SK-MEL-5 (cell line): ENCODE measurements at regions not wholly inside any gene's neighbourhood (a gene's known extent, or its start where the extent isn't known, plus 50 kb on each side); places are given as distances from the start of the nearest gene placed in this dataset.
"Not testable (repeated sequence)": the region's sequence is repeated elsewhere in the genome, so short reads cannot be mapped to it uniquely, and the experiment has no call there.

Experiments
- DNase-seq: peaks from one replicate; pipeline ENCODE4 v3.0.0-alpha.2; 2016; ENCODE audit warnings: low read depth, low spot score
- in situ Hi-C: cut with HindIII; loops from 2 replicates; pipeline ENCODE4 v1.10.0; 2016; ENCODE audit warnings: low sequenced_read_pairs, high pct_unique_total_duplicates, low pct_unique_long_range_greater_than_20kb

DNA sequence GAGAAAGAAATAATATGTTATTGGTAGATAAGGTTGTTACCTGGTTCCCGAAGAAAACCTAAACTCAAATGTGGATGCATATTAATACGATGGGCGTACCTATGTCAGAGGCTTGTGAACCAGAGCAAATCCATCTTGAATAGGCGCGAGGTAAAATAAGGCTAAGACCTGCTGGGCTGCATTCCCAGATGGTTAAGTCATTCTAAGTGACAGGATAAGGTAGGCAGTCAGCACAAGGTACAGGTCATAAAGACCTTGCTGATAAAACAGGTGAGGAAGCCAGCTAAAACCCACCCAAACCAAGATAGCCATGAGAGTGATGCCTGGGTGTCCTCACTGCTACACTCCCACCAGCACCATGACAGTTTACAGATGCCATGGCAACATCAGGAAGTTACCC, 1400.1 kb downstream of the CDH8 start:
- in situ Hi-C loops: no loop called here
- no peak for DNase-seq

DNA sequence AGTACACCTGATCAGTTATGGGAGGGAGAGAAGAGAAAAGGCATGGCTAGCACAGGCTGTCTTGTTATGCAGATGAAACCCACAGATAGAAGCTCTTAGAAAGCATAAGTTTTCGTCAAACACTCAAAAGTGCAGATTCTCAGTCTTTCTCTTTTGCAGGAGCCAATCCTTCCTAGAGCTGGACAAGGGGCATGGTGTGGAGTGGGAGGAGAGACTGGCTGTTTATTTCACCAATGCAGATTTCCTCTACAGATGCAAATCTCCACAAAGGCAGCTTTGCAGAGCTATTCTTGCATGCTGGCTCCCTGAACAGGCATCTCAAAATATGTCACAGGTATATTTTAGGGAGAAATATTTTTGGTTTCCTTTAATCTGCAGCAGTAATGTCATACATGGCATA, 1400.7 kb downstream of the CDH8 start:
- DNase-seq: no peak
- in situ Hi-C loops: no loop called here

DNA sequence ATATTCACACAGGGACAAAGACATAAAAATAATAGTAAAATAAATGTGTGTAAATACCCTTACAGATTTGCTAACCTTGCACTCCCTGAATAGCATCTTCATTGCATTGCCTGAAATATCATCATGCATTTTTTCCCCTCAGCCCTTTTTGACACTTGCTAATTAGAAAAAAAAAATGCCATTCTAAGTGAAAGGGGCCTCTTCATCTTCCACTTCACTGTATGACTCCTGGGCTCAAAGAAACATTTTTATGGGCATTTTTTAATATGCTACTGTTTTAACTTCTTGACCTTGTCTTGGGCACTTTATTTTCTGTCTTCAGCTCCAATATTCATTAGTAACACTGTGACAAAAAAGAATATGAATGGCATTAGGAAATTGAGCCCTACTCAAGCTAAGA, 1424.4 kb downstream of the CDH8 start:
- in situ Hi-C loops: no loop called here
- DNase-seq: no peak

DNA sequence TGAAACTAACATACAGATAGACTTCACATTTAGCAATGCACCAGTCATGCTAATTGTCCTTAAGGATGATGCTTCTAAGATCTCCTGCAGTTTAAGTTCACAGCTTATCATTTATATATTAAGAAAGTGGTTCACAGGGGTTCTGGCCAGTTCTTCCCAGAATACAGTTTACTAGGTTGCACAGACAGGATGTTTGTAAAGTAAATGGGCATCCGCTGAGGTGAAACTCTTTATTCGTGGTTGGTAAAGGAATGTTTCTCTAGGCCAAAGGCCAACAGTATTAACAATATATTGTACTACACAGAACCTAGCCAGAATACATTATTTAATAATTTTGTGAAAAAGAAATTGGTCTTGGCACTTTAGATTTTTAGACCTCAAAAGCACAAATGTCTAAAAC, 1427.3 kb downstream of the CDH8 start:
- in situ Hi-C loops: no loop called here
- DNase-seq: no peak

DNA sequence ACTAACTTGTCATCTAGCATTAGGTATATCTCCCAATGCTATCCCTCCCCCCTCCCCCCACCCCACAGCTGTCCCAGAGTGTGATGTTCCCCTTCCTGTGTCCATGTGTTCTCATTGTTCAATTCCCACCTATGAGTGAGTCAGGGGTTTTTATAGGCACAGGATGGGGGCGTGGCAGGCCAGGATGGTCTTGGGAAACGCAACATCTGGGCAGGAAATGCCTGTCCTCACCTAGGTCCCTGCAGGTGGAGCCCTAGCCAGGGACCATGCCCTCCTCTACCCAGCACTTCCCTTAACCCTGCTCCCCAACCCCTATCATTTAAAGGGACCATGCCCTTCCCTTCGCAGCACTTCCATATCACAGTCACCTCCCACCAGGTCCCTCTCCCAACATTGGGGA, 1430.6 kb downstream of the CDH8 start:
- DNase-seq, in situ Hi-C loops: not testable (repeated sequence)

DNA sequence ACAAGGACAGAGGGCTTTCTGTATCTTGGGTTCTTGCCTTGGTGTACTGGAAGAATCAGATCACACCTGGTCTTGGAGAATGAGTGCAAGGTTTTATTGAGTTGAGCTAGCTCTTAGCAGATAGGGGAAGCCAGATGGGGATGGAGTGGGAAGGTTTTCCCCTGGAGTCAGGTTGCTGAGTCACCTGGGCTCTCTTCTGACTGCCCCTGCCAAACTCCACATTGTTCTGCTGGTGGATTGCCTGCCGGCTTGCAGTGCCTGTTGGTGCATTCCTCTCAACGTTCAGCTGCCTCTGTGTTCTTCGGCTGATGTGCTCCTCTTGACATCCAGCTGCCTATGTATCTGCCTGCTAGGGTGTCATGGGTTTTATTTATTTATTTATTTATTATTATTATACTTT, 1431.1 kb downstream of the CDH8 start:
- DNase-seq: no peak
- in situ Hi-C loops: no loop called here

DNA sequence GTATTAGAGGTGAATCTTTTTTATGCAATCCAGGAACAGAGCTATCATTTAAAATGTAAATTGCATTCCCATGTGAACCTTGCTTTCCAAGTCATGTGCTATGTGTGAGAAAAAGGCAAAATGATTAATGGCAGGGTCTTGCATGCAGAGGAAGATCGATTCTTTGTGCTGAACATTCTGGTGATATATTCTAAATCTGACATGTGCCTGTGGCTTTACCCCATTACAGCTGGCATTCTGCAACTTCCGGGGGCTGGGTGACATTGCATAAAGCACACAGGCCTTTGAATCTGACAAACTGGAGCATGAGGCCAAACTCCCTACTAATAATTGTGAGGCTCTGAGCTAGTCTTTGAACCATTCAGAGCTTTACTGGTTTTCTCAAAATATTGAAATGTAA, 1449.7 kb downstream of the CDH8 start:
- in situ Hi-C loops: no loop called here
- no peak for DNase-seq

DNA sequence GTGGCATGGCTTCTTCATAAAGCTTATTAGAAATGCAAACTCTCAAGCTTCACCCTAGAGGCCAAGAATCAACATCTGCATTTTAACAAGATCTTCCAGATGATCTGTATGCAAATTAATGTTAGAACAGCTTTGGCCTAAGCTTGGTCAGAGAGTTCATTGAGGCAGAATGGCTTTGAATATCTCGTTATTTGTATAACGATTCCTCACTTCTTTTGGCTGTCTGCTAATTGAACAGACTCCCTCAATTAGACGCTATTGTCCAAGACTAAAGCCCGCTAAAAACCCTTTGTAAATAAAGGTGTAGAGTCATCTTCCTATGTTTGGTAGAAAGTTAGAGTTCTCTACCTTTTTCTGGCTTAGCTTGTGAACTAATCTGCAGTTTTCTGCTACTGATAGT, 1453.7 kb downstream of the CDH8 start:
- DNase-seq: no peak
- in situ Hi-C loops: no loop called here

DNA sequence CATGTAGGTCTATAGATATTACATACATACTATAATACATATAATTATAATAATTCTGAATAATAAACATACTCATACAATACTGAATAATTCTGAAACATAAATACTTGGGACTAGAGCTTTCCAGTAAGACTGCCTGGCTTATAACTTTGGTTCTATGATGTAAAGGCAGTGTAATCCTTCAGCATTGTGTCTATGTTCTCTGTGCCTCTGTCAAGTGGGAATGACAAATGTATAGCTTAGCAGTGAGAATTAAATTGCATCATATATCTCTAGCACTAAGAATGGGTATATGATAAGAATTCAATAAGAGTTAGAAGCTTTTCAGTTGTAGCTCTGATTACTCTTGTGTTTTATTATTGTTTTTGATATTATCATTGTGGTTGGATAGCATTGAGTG, 1469.3 kb downstream of the CDH8 start:
- in situ Hi-C loops: no loop called here

DNA sequence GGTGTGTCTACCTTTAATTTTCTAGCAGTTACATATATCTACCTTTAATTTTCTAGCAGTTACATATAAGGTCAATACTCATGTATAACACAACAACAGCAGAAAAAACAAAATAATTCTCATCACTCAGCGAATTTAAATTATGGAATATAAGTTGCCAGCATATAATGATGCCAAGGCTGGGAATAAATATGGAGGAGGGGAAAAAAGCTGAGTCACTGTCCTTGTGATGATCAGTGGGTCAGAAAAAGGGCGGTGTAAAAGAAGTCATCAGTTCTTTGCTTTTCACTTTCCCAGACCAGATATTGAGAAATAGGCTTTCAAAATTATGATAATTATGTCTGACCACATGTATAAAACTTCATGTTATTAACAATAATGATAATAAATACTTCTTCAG, 1471.7 kb downstream of the CDH8 start:
- no peak for DNase-seq
- in situ Hi-C loops: no loop called here

More for the DNA sequence above, 1469.3 kb downstream of the CDH8 start:
- no peak for DNase-seq

DNA sequence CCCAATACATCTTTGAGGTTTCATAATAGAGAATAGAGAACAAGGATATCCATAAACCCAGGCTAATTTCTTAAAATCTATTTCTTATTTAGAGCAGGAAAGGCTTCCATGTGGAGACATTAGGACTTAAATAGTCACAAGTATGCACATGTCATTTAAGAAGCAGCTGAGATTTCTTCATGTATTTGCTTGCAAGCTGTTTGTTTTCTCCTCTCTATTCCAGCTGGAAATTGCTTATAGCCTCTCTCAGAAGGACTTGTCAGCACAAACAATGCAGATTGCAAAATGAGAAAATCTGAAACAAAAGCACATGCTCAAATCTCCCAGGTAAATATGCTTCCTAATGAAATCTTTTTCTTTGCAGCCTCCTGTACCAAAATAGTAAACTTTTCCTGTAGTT, 1473.1 kb downstream of the CDH8 start:
- in situ Hi-C loops: no loop called here
- no peak for DNase-seq

DNA sequence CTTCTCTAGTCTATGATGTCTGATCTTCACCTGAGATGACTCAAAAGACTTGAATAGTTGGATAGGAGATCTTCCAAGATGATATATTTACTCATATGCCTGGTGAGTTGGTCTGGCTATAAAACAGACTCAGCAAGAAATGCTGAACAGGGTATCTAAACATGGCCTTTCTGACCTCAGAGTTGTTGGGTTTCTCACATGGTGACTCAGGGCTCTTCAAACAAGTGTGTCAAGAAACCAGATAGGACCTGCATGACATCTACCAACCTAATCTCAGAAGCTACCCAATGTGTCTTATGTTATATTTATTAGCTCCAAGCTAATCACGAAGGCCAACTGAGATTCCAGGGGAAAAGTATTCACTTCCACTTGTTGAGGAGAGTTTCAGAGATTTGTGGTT, 1477.3 kb downstream of the CDH8 start:
- no peak for DNase-seq

DNA sequence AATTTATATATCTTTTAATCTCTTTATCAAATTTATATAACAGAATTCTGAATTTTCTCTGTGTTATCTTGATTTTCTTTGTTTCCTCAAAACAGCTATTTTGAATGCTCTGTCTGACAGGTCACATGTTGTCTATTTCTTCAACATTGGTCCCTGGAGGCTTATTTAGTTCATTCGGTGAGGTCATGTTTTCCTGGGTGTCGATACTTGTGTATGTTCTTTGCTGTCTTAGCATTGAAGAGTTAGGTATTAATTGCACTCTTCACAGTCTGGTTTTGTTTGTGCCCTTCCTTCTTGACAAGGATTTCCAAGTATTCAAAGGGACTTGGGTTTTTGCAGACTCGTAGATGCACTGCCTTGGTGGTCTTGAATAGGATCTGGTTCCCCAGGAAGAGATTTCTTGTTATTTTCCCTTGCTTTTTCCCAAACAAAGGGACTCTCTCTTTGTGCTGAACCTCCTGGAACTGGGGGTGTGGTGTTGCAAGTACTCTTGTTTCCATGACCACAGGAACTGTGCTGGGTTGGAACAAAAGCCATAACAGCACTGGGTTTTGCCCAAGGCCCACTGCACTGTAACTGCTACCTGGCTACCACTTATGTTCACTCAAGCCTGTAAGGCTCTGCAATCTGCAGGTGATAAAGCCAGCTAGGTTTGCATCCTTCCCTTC, 1483.0 kb downstream of the CDH8 start:
- in situ Hi-C loops: no loop called here
- DNase-seq: no peak

More for the DNA sequence above, 1477.3 kb downstream of the CDH8 start:
- in situ Hi-C loops: no loop called here

DNA sequence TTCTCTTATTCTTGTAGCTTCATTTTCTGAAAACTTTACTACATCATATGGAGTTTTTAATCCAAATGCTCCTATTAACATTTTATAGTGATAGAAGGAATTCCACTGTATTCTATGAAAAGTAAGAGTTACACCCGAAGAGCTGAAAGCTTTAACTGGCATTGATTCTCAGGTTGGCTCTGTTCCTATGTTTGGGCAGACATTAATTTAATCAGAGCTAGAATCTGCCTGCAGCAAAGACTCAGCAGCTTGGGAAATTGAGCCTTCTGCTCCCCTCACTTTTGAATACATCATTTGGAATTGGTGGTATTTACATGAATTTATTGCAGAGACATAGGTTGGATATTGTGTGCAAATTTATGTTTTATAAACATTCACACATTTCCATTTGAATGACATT, 1494.7 kb downstream of the CDH8 start:
- no peak for DNase-seq
- in situ Hi-C loops: no loop called here

DNA sequence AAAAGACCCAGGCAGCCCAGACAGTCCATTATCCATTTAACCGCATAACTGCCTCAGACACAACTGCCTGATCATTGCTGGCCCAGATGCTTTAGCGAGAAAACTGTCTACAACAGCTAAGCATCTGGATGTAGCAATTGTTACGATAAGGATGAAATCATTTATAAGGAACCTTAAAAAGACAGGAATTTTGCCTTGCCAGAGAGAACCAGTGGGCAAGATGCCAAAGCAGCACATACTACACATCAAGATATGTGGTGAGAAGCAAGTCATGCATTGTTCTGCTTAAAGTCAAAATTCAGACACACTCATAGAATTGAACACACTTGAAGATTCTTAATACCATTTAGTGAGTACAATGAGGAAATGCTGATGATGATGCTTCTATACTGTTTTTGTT, 1525.3 kb downstream of the CDH8 start:
- no peak for DNase-seq
- in situ Hi-C loops: no loop called here

DNA sequence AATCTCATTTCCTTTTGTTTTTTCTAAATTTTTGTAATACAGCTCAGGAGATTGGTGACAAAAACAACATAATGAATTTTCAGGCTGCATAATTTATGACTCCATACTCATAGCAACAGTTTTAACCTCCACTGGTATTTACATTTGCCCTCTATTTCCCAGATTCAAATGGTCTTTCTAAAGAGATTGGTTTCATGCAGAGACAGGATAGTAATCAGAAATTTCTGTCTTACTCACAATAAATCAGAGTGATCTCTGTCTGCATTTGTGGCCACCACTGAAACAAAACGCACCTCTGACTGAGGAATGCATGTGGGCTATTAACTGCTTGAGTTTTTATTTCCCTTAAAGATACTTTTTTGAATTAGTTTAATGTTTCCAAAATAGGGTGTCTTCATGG, 1526.0 kb downstream of the CDH8 start:
- in situ Hi-C loops: no loop called here

DNA sequence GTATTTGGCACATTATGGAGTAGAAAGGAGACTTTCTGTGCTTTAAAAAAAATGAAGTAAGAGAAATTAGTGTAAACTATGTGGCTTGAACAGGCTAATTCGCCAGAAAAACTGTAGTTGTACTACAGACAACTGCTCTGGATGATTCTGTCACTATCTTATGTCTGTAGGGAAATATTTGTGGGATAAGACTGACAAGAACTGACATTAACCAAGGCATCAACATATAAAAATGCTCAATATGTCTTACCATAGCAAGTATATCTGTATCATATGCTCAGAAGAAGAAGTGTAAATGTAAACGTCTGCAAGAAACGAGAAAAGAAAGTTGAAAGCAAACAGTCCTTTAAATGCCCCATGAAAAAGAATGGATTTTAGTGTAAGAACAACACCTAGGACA, 1545.0 kb downstream of the CDH8 start:
- no peak for DNase-seq
- in situ Hi-C loops: no loop called here

More for the DNA sequence above, 1526.0 kb downstream of the CDH8 start:
- no peak for DNase-seq

DNA sequence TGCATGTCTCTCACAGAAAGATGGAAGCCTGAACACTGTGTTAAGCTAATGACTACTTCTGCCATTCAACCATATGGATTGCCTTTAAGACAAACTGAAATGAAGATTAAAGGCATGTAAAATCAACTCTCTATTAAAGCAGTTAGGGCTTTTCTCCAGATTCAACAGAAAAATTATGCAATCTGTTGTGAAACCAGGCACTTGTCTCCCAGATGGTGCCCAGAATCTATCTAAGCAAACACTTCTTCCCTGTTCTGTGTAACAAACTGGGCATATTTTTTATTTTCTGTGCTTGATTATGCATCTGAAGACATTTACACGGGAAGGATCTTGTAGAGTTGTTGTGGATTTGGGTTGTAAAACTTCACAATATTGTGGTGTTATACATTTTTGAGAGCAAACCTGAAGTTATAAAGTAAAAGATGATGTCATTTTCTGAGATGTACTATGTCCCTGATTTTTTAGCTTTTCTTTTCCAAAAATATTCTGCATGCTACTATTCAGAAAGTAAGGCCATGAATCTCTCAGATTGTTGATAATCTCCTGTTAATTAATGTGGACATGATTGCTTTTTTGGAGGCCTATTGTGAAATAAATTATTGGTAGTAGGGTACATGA, 1550.3 kb downstream of the CDH8 start:
- no peak for DNase-seq
- in situ Hi-C loops: no loop called here

DNA sequence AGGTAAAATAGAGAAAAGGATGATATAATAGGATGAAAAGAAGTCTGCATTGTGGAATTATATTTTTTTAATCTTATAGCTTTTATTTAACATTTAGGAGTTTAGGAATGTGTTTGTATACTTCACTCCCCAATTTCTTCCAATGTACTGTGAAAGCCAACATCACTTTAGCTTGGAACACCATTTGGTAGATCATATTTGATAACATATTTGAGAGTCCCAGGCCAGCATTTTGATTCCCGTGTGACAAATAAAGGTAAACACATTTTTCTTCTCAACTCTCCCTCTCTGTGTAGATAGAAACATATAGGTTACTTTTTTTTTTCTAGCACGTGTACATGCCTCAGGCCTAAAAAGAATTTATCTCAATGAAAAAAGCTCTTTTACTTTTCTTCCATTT, 1551.3 kb downstream of the CDH8 start:
- no peak for DNase-seq
- in situ Hi-C loops: no loop called here

DNA sequence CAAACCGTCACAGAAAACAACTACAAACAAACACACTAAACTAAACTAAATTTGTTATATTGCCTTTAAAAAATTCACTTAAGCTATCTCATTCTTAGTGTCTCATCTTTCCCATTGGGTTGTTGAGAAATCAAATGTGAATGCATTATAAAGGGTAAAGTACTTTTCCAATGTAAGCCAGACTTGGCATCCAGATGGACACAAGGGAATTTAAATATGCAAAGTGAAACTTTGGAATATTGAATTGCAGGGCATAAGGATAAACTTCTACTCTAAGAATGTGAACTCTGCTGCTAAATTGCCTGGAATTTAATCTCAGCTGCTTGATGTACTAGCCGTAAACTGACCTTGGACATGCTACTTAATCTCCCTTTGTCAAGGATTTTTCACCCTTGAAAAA, 1554.6 kb downstream of the CDH8 start:
- DNase-seq: no peak
- in situ Hi-C loops: no loop called here
